ENCODE measurements at regions not wholly inside any gene's neighbourhood (a gene's known extent, or its start where the extent isn't known, plus 50 kb on each side); places are given as distances from the start of the nearest gene placed in this dataset.

GRCh38 chr10:60446070-60446833, 56.6 kb upstream of the ANK3 start:
- no peak for DNase-seq (ENCODE audit: extremely low read depth in 1 of 2, low read depth in 1 of 2)

- no peak for DNase-seq (ENCODE audit: extremely low read depth in 1 of 2, low read depth in 1 of 2)
These were observed 54.9 kb upstream of the ANK3 start for GRCh38 chr10:60444494-60445064.

GRCh38 chr10:60443346-60443745, 53.7 kb upstream of the ANK3 start:
- no peak for DNase-seq (ENCODE audit: extremely low read depth in 1 of 2, low read depth in 1 of 2)

GRCh38 chr10:60441515-60441914, 51.8 kb upstream of the ANK3 start:
- DNase-seq (ENCODE audit: extremely low read depth in 1 of 2, low read depth in 1 of 2): no peak

DNA sequence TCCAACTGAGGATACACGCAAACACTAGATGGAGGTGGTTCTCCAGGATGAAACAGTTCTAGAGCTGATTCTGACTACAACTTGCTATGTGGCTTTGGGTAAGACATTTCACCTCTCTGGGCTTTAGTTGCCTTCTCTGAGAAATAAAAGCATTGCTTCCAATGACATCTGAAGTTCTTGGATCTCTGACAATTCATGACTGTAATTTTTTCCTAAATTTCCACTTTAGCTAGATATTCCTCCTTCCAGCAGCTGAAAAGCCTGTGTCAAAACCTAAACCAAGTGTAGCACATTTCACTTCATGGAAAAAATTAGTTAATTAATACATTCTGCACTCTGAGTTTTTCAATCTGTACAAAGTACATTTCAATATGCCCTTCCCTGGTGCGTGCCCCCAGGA, 50.0 kb upstream of the ANK3 start:
- no peak for DNase-seq (ENCODE audit: extremely low read depth in 1 of 2, low read depth in 1 of 2)
